HG03159 (cell line): ENCODE measurements at regions not wholly inside any gene's neighbourhood (a gene's known extent, or its start where the extent isn't known, plus 50 kb on each side); places are given as distances from the start of the nearest gene placed in this dataset.

Source experiments
- ATAC-seq: cut with Tn5 transposase; IDR thresholded peaks from one replicate; pipeline ENCODE4 v1.9.1; 2021; ENCODE audit warnings: mild to moderate bottlenecking, moderate library complexity; ENCODE audit not compliant: unreplicated experiment

- ATAC-seq = peak; percentile 78
These were observed 226.2 kb downstream of the MC4R start for GRCh38 chr18:60146220-60146960.

DNA sequence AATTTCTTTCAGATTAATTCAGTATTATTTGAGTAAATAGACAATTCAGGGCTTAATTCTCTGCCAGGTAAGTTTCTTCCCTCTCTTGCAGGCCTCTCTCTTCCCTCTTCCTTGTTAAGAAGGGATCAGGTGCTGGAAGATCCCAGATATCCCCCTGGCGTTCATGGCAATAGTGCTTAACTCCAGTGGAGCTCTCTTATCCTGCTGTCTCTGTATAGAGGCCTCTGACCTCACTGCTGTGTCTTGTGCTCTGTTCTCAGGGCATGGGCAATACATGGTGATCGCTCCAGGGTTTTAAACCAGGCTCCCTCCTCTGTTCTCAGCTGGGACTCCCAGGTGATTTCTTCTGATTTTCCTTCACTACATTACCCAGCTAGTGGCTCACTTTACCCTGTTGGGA, 226.8 kb downstream of the MC4R start:
- peak; percentile 5 for ATAC-seq

- ATAC-seq = no peak
These were observed 235.0 kb downstream of the PMAIP1 start for GRCh38 chr18:60134806-60135205.

DNA sequence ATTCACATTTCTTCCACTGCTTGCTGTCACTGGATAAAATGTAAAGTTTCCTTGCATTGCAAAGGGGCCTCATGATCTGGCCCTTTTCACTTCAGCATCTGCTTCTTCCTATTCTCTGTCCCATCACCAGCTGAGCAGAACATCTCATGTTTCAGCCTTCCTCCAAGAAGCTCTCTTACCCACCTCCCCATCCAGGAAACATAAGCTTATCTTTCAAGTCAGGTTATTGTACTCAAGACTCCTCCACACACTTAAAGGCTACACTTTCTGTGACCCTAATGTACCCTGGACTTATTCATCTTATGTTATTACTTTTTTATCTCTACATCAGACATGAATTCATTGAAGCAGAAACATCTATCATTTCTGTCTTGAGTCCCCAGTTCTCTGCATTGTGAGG, 230.5 kb downstream of the PMAIP1 start:
- ATAC-seq = no peak

DNA sequence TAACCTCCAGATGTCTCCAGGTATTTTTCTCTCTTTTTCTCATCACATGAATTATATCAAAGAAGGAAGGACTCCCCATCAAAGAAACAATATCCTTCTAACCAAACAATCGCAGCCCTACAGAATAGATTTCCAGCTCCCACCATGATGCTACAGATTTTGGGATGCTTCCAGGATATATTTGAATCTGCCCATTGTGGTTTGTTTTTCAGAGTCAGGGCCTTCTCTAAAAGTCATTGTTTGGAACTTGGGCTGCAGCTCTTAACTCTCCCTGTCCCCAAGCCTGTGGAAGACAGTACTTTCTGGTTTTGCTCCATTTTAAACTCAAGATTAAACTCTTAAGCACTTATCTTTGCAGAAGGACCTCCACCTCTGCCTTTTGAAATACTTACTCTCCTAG, 223.2 kb downstream of the PMAIP1 start:
- no peak for ATAC-seq

GRCh38 chr18:60122339-60122738, 222.5 kb downstream of the PMAIP1 start:
- no peak for ATAC-seq

DNA sequence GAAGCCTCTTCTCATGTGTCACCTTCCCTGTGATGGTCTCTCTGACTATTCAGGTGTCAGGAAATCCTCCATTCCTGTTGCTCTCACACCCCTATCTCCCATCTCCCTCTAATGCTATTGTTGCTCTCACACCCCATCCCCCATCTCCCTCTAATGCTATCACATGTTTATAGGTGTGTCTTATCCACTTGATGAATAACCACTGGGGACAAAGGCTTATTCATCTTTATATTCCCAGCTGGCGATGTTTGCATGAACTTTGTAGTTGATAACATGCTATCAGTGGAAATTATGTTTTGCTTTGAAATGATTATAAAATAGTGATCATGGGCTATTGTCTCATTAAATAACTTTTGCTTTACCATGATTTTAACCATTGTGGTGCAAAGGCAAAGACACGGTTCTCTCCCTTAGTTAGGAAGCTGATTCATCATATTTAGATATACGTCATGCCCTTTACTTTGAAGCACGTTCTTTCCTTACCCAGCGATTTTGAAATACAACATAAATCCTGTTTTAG, 220.5 kb downstream of the PMAIP1 start:
- ATAC-seq = no peak

DNA sequence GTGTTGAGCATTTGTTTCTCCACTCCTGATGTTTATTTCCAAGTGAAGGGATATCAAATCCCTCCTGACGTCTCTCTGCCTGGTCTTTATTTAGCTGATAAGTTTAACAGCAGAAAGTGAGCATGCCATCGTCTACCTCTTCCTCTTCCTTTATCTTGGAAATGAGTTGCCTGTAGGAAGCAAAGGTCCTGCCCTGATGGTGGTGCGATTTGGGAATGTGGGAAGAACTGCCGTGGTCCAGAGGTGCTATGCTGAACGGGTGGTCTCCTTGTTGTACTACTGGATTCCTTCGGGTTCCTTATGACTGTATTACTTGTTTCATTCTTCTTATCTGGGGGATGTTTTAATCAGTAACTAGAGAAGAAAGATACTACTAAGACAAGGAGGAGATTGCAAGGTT, 217.5 kb downstream of the PMAIP1 start:
- ATAC-seq = no peak

DNA sequence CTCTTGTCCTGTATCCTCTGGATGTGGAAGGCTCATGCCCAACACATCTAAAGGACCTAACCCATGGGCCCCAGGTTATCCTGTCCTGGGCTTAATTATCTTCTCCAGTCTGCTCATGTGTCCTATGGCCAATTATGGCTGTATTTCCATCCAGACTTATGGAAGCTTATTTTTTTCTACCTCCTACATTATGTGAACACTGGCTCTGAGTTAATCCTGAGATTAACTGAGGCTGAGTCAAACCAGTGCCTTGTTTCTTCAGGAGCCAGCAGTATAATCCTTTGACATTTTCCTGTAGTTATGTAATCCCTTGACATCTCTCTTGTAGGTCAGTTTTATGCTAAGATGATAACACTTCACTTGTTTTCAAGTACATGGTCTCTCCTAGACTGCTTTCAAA, 213.6 kb downstream of the PMAIP1 start:
- ATAC-seq = no peak

DNA sequence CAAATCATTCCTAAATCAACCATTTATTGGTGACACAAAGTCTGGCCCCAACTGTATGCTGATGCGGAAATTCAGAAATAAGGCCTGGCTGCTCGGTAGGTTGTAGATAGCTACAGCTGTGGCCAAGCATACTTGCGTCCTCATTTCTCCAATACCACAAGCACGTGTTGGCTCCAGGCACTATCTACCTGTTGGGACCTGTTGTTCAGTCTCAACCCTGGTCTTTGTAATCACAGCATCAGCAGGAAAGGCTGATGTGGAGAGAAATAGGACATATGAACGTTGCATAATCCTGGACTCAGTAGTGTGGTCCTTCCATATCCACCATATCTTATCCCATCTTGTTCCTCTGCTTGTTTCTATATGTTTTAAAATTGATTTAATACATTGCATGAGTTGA, 212.6 kb downstream of the PMAIP1 start:
- no peak for ATAC-seq

DNA sequence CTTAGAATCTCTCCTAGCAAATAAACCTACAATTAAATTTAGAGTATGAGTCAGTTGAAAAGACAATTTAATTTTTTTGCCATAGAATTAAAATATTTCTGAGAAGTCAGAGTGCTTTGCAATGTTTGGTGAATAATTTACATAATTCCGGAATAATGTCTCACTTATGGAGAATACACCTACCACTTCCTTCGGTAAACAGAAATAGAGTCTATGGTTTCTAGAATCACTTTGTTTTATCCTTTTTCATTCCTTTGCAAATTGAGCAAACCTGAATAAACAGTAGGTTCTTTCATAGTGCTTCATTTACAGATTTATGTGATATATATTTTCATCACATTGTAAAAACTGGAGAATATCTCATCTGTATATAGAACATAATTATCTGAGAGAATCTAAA, 211.7 kb downstream of the PMAIP1 start:
- ATAC-seq = no peak

DNA sequence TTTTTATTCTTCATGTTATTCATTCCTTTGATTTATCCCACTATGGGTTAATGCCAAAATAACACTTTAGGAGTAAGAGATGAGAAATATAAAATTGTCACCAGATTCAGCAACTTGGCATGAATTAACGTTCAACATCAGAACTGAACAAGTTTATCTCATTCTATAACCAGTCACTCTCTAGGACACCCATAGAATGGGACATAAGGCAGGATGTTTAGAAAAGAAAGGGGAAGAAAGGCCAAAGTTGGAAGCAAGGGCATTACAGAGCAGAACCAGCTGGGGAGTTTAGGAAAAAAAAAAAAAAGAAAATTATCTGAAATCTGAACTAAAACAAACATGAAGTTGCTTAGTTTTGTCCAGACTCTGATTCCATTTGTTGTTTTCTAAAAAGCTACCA, 211.0 kb downstream of the PMAIP1 start:
- no peak for ATAC-seq

- ATAC-seq = no peak
These were observed 201.0 kb downstream of the PMAIP1 start for GRCh38 chr18:60100778-60101177.

- no peak for ATAC-seq
These were observed 199.9 kb downstream of the PMAIP1 start for GRCh38 chr18:60099709-60100108.

DNA sequence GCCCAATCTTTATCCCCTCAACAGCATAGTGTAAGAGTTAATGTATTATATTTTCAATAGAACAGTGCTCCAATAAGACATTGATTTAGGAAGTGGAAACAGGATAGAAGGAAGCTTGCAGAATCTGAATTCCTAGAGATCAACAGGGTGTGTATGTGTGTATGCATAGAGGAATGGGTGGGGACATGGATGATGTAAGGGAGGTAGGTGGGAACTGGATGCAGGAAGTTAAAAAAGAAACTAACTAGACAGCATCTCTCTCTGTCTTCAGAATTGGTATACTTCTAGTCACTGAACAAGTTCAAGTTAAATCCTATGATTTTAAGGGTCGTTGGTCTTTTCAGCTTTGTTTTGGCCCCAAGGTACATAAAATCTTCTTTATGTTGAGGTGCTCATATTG, 196.6 kb downstream of the PMAIP1 start:
- no peak for ATAC-seq

GRCh38 chr18:60092073-60092472, 192.3 kb downstream of the PMAIP1 start:
- no peak for ATAC-seq

DNA sequence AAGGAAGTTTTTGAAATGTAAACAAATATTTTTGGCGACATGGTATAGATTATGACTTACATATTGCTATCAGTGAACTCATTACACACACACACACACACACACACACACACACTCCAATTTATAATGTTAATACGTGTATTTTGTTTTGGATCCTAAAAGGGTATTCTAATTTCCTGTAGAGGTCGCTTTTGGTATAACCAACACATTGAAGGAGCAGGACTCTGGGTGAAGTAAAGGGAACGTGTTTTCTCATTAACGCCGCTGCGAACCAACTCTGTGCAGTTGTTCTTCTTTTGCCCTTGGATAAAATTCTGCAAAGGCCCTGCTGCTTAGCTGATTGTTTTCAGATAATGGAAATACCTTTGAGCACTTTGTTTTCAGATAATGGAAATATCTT, 190.4 kb downstream of the PMAIP1 start:
- ATAC-seq = peak; percentile 67

GRCh38 chr18:60082790-60083189, 183.0 kb downstream of the PMAIP1 start:
- no peak for ATAC-seq

DNA sequence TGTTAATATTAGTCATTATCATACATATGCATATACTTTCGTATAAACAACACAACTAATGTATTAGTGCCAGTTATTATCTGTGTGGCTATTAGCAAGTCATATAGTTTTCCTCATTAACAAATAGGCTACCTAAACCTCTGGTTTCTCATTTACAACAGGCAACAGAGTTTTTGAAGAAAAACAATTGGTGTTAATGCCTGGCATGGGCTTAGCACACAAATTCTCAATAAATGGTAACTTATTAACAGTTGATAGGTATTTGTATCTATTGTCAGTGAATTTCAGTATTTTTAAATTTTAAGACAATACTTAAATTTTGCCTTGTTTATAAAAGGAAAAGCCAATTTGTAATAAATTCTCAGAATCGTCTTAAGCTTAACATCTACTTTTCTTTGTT, 182.5 kb downstream of the PMAIP1 start:
- ATAC-seq = no peak

- ATAC-seq = no peak
These were observed 175.7 kb downstream of the PMAIP1 start for GRCh38 chr18:60075477-60075876.

DNA sequence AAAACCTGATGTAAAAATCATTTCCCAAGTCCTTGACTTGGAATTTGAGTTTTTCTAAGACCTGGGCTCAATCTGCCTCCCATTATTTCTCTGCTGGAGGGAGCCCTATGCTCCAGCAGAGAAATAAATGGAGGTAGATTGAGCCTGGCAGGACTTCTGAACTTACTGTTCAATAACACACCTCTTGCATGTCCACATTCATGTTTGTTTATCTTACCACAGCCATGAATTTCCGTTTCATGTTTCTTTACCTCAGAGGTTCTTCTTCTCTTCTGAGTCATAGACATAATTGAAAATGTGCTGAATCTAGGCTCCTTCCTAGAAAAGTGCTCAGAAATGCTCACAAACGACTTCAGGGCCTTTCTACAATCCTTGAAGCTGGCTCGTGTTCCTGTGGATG, 170.8 kb downstream of the PMAIP1 start:
- no peak for ATAC-seq

GRCh38 chr18:60069145-60069544, 169.3 kb downstream of the PMAIP1 start:
- ATAC-seq = no peak
